H9 (cell line): ENCODE measurements at regions not wholly inside any gene's neighbourhood (a gene's known extent, or its start where the extent isn't known, plus 50 kb on each side); places are given as distances from the start of the nearest gene placed in this dataset.

Experiments used
- DNase-seq: peaks from one replicate; pipeline ENCODE4 v3.0.0-alpha.2; 2017
- H2AFZ ChIP-seq: one replicate; pipeline ENCODE4 v1.6.1; 2013; ENCODE audit warnings: mild to moderate bottlenecking, low read length, control low read depth, moderate library complexity
- H2AK5ac ChIP-seq: 2 replicates; pipeline ENCODE4 v1.6.1; 2013; ENCODE audit warnings: low read length, control low read depth, mixed read lengths; ENCODE audit not compliant: insufficient read length
- H2BK120ac ChIP-seq: one replicate; pipeline ENCODE4 v1.6.1; 2013; ENCODE audit warnings: low read depth, mild to moderate bottlenecking, low read length, control low read depth, inconsistent platforms; ENCODE audit not compliant: poor library complexity, severe bottlenecking
- H2BK12ac ChIP-seq: 2 replicates; pipeline ENCODE4 v1.6.1; 2013; ENCODE audit warnings: low read length, control low read depth, mixed read lengths, low read depth; ENCODE audit not compliant: insufficient read length
- H2BK15ac ChIP-seq: 2 replicates; pipeline ENCODE4 v1.6.1; 2013; ENCODE audit warnings: low read depth, low read length, control low read depth
- H2BK20ac ChIP-seq: one replicate; pipeline ENCODE4 v1.6.1; 2013; ENCODE audit warnings: low read depth, mild to moderate bottlenecking, low read length, control low read depth, inconsistent platforms; ENCODE audit not compliant: poor library complexity, severe bottlenecking
- H2BK5ac ChIP-seq: 2 replicates; pipeline ENCODE4 v1.6.1; 2013; ENCODE audit warnings: low read length, control low read depth, mixed read lengths; ENCODE audit not compliant: insufficient read length
- H3K14ac ChIP-seq: 2 replicates; pipeline ENCODE4 v1.6.1; 2013; ENCODE audit warnings: low read length, control low read depth; ENCODE audit not compliant: insufficient read depth
- H3K18ac ChIP-seq: 2 replicates; pipeline ENCODE4 v1.6.1; 2013; ENCODE audit warnings: low read depth, mild to moderate bottlenecking, mixed read lengths, low read length, control low read depth; ENCODE audit not compliant: insufficient read length
- H3K23ac ChIP-seq: 2 replicates; pipeline ENCODE4 v1.6.1; 2013; ENCODE audit warnings: low read length, control low read depth, mixed read lengths, low read depth; ENCODE audit not compliant: insufficient read length
- H3K23me2 ChIP-seq: 2 replicates; pipeline ENCODE4 v1.6.1; 2013; ENCODE audit warnings: low read depth, mild to moderate bottlenecking, mixed read lengths, low read length, control low read depth; ENCODE audit not compliant: insufficient read length, poor library complexity, severe bottlenecking
- H3K27ac ChIP-seq: 2 replicates; pipeline ENCODE4 v1.5.1; 2013; ENCODE audit warnings: low read length, control low read depth, mixed read lengths, low read depth; ENCODE audit not compliant: insufficient read length
- H3K27me3 ChIP-seq: 2 replicates; pipeline ENCODE4 v1.6.1; 2013; ENCODE audit warnings: low read length, control low read depth, inconsistent platforms; ENCODE audit not compliant: insufficient read depth
- H3K4ac ChIP-seq: 2 replicates; pipeline ENCODE4 v1.6.1; 2013; ENCODE audit warnings: low read depth, mild to moderate bottlenecking, control low read depth, inconsistent platforms, low read length, moderate library complexity
- H3K4me1 ChIP-seq: 2 replicates; pipeline ENCODE4 v1.6.1; 2013; ENCODE audit warnings: low read length, control low read depth, inconsistent platforms; ENCODE audit not compliant: insufficient read depth
- H3K4me2 ChIP-seq: 2 replicates; pipeline ENCODE4 v1.6.1; 2013; ENCODE audit warnings: low read length, control low read depth, mixed read lengths; ENCODE audit not compliant: insufficient read length, insufficient read depth
- H3K56ac ChIP-seq: 2 replicates; pipeline ENCODE4 v1.6.1; 2013; ENCODE audit warnings: low read depth, mild to moderate bottlenecking, mixed read lengths, low read length, control low read depth; ENCODE audit not compliant: insufficient read length
- H3K79me1 ChIP-seq: 2 replicates; pipeline ENCODE4 v1.6.1; 2013; ENCODE audit warnings: low read depth, mild to moderate bottlenecking, moderate library complexity, low read length, control low read depth, inconsistent platforms; ENCODE audit not compliant: insufficient read depth, poor library complexity, severe bottlenecking
- H3K79me2 ChIP-seq: 2 replicates; pipeline ENCODE4 v1.6.1; 2013; ENCODE audit warnings: low read length, control low read depth, inconsistent platforms; ENCODE audit not compliant: insufficient read depth
- H3K9ac ChIP-seq: 2 replicates; pipeline ENCODE4 v1.6.1; 2013; ENCODE audit warnings: low read length, control low read depth, mixed read lengths; ENCODE audit not compliant: insufficient read length; ENCODE audit errors: extremely low read depth
- H3K9me3 ChIP-seq: one replicate; pipeline ENCODE4 v1.6.1; 2013; ENCODE audit warnings: low read depth, low read length, inconsistent platforms; ENCODE audit not compliant: control insufficient read depth
- H3T11ph ChIP-seq: one replicate; pipeline ENCODE4 v1.6.1; 2013; ENCODE audit warnings: mild to moderate bottlenecking, low read length, control low read depth, inconsistent platforms
- H4K20me1 ChIP-seq: one replicate; pipeline ENCODE4 v1.6.1; 2013; ENCODE audit not compliant: control insufficient read depth, insufficient read length, insufficient read depth
- H4K5ac ChIP-seq: 2 replicates; pipeline ENCODE4 v1.6.1; 2013; ENCODE audit warnings: low read depth, mild to moderate bottlenecking, mixed read lengths, low read length, control low read depth; ENCODE audit not compliant: insufficient read length
- H4K8ac ChIP-seq: replicated peaks from 2 replicates; pipeline ENCODE4 v1.6.1; 2013; ENCODE audit warnings: low read length, control low read depth, mixed read lengths, low read depth; ENCODE audit not compliant: insufficient read length
- H4K91ac ChIP-seq: 2 replicates; pipeline ENCODE4 v1.6.1; 2013; ENCODE audit warnings: low read depth, mild to moderate bottlenecking, moderate library complexity, mixed read lengths, low read length, control low read depth; ENCODE audit not compliant: insufficient read length
- H3K27ac Mint-ChIP-seq, 3 experiments: 2 replicates in 2 of 3; 3 replicates in 1 of 3; pipeline ENCODE4 v1.8.0; 2020 to 2021; ENCODE audit warnings: mixed read lengths in 3 of 3, mild to moderate bottlenecking in 1 of 3, moderate library complexity in 1 of 3
- H3K27me3 Mint-ChIP-seq: 2 replicates; pipeline ENCODE4 v1.8.0; 2021; ENCODE audit warnings: low read depth, mild to moderate bottlenecking, moderate library complexity, mixed read lengths
- H3K36me3 Mint-ChIP-seq, 3 experiments: 2 replicates in 2 of 3; 3 replicates in 1 of 3; pipeline ENCODE4 v1.8.0; 2020 to 2021; ENCODE audit warnings: low read depth in 3 of 3, mixed read lengths in 3 of 3; ENCODE audit not compliant: insufficient read depth in 1 of 3
- H3K4me1 Mint-ChIP-seq, 2 experiments: 2 replicates each; pipeline ENCODE4 v1.8.0; 2020; ENCODE audit warnings: mixed read lengths in 2 of 2
- H3K4me3 Mint-ChIP-seq, 2 experiments: 2 replicates in 1 of 2; 3 replicates in 1 of 2; pipeline ENCODE4 v1.8.0; 2020 to 2021; ENCODE audit warnings: mild to moderate bottlenecking in 2 of 2, mixed read lengths in 2 of 2, moderate library complexity in 1 of 2
- H3K9me3 Mint-ChIP-seq, 2 experiments: 2 replicates in 1 of 2; 3 replicates in 1 of 2; pipeline ENCODE4 v1.8.0; 2020; ENCODE audit warnings: mild to moderate bottlenecking in 2 of 2, mixed read lengths in 2 of 2, moderate library complexity in 1 of 2
- CTCF ChIP-seq: fragments of 200-600 bp; sonication (generic); conservative IDR thresholded peaks from 3 replicates; pipeline ENCODE4 v1.8.0; 2021; ENCODE audit warnings: antibody characterized with exemption, mild to moderate bottlenecking
- WGBS: extraction: QIAGEN DNeasy Blood & Tissue Kit; methylation state at CpG from one replicate; pipeline ENCODE4 v1.1.7; 2013; ENCODE audit warnings: missing lambda C conversion rate, low lambda C conversion rate, mixed read lengths; ENCODE audit not compliant: insufficient read length; ENCODE audit errors: extremely low coverage; 5-methylcytosine and 5-hydroxymethylcytosine counted together

- Histone ChIP-seq H3K18ac (no peak overlapping the region), H4K20me1 (no peaks in the 10 kb centered on the region), H3K9me3 (no peaks in the 10 kb centered on the region), H4K5ac (no peak overlapping the region), H2AK5ac (no peak overlapping the region), H2BK15ac (no peak overlapping the region), H3K56ac (no peak overlapping the region), H2BK120ac (no peak overlapping the region), H4K8ac (no peak overlapping the region), H3T11ph (no peak overlapping the region), H3K14ac (no peak overlapping the region), H2AFZ (no peak overlapping the region), H3K23ac (no peak overlapping the region), H3K79me2 (no peaks in the 10 kb centered on the region), H3K27me3 (no peaks in the 10 kb centered on the region; the same call in 1 of the 2 replicates), H3K4me1 (no peaks in the 10 kb centered on the region; the same call in 1 of the 2 replicates), H3K79me1 (no peaks in the 10 kb centered on the region), H3K23me2 (no peaks in the 10 kb centered on the region), H3K4ac (no peak overlapping the region), H2BK5ac (no peak overlapping the region), H4K91ac (no peak overlapping the region), H3K9ac (no peak overlapping the region), H2BK12ac (no peak overlapping the region), H2BK20ac (no peak overlapping the region), H3K27ac (no peak overlapping the region), H3K4me2 (no peak overlapping the region)
- peaks cover 36 to 37% of the 10 kb centered on the region in 2 experiments for H3K4me1 Mint-ChIP-seq
- WGBS = no CpG with 5 or more reads among the region's 3 CpGs
- DNase-seq = no peak
- H3K27ac Mint-ChIP-seq = no peak overlapping the region
- TF ChIP-seq CTCF = no peak
- H3K4me3 Mint-ChIP-seq = no peak overlapping the region
- no peaks in the 10 kb centered on the region; a peak in 2 of 7 replicates for H3K36me3 Mint-ChIP-seq
- H3K27me3 Mint-ChIP-seq = peaks cover 2% of the 10 kb centered on the region
- no peaks in the 10 kb centered on the region for H3K9me3 Mint-ChIP-seq
Measured at GRCh38 chr10:25100141-25100540, 74.7 kb upstream of the GPR158 start.
